ENCODE measurements at regions not wholly inside any gene's neighbourhood (a gene's known extent, or its start where the extent isn't known, plus 50 kb on each side); places are given as distances from the start of the nearest gene placed in this dataset.

DNA sequence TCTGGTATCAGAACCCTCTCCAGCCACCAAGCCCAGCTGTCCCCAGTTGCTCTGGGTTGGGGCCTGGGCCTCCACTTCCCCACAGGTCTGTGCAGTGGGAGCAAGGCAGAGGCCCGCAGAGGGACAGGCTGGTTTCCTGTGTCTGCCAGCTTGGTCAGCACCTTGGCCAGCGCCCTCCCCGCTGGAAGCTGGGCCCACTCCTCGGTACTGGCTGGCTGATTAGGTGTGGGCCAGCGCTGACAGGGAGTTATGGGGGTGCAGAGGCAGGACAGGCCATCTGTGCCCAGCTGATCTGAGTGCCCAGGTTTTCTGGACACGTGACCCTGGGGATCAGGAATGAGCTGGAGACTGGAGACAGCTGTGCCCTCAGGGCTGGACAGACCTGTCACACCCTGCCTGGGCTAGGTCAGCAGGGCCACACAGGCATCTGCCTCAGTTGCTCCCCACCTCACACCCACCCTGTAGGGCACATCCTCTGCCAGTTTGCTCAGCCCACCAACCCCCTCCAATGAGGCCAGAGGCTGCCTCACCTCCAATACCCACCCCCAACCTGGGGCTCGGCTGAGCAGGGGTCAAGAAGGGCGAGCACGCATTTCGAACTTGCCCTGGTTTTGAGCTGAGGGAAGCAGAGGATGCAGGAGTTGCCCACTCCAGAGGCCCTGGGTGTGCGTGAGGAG is 175.3 kb downstream of the IGLL1 start:
- POLR2A ChIA-PET (ENCODE audit: unreplicated experiment) = no interaction called here

More for the DNA sequence above, 175.3 kb downstream of the IGLL1 start:
- H3K9me3 ChIP-seq (ENCODE audit: control insufficient read depth, insufficient read depth, low read length) = no peaks in the 10 kb centered on the region
- ATAC-seq (ENCODE audit: low read depth) (peak; percentile 74), DNase-seq (peak; percentile 40)
- H3K4me2 ChIP-seq (ENCODE audit: low read depth, low read length) = no peak overlapping the region
- in situ Hi-C loops (cut with MboI; ENCODE audit: low sequenced_read_pairs) (no loop called here), intact Hi-C loops (cut with micrococcal nuclease) (loop anchor here (5.0 kb wide), 2 partner anchors 117 to 132 kb away; no protein-coding TSS in a partner anchor), dilution Hi-C loops (cut with HindIII; ENCODE audit: low sequenced_read_pairs, unreplicated experiment) (no loop called here)
- H2BK15ac ChIP-seq (ENCODE audit: low read depth, low read length) = no peak overlapping the region
- no peak overlapping the region for H3K18ac ChIP-seq (ENCODE audit: low read depth, low read length)
- no peak overlapping the region for H2BK20ac ChIP-seq (ENCODE audit: low read depth, low read length)
- H3K4me3 ChIP-seq (ENCODE audit: insufficient read depth, low read depth, low read length) = no peak overlapping the region
- H2AK5ac ChIP-seq (ENCODE audit: low read depth, low read length) = no peak overlapping the region
- no TSS peak for BruUV-seq (replicated peaks)
- H2BK120ac ChIP-seq (ENCODE audit: low read depth, low read length) = no peak overlapping the region
- no peaks in the 10 kb centered on the region for H3K36me3 ChIP-seq (ENCODE audit: control insufficient read depth, insufficient read depth, low read length)
- H3K23ac ChIP-seq (ENCODE audit: low read depth, low read length) = no peak overlapping the region
- no peaks in the 10 kb centered on the region for H3K79me1 ChIP-seq (ENCODE audit: low read depth in 1 of 2, low read length in 2 of 2)
- CTCF ChIA-PET = interaction anchor here (0.5 to 0.6 kb wide), 2 partner anchors 191 to 447 kb away, joined by 3 to 6 read pairs; no protein-coding TSS in a partner anchor
- H2BK5ac ChIP-seq (ENCODE audit: low read depth, low read length, poor library complexity, severe bottlenecking) = no peak overlapping the region
- H3K14ac ChIP-seq (replicated peaks; ENCODE audit: low read depth, low read length) = no peak overlapping the region
- no peak overlapping the region for H2AK9ac ChIP-seq (replicated peaks; ENCODE audit: low read depth, low read length, poor library complexity)
- no peak overlapping the region for H3K9ac ChIP-seq (ENCODE audit: low read depth, low read length)
- H3K56ac ChIP-seq (ENCODE audit: extremely low read depth, insufficient read depth, low read length) = no peak overlapping the region
- no peak overlapping the region for H4K5ac ChIP-seq (ENCODE audit: low read depth, low read length)
- H3K4ac ChIP-seq (ENCODE audit: low read depth, low read length) = no peak overlapping the region
- WGBS, 2 experiments (ENCODE audit: extremely low coverage in 2 of 2, insufficient read length in 1 of 2) = 62% methylated on average over 5 of the region's 11 CpGs; no CpG with 5 or more reads in 1 of the 2 experiments
- H3K27me3 ChIP-seq (ENCODE audit: control insufficient read depth, insufficient read depth, low read length) = peaks cover 3% of the 10 kb centered on the region; the same call in 1 of the 2 replicates
- H4K8ac ChIP-seq (ENCODE audit: low read depth in 2 of 2, low read length in 2 of 2) = no peak overlapping the region
- peaks cover 4% of the 10 kb centered on the region; the same call in 1 of the 2 replicates for H3K4me1 ChIP-seq (ENCODE audit: control insufficient read depth, insufficient read depth, low read length)
- no peaks in the 10 kb centered on the region for H3K9me1 ChIP-seq (ENCODE audit: insufficient read depth, low read length)
- no peak overlapping the region for H2AFZ ChIP-seq (replicated peaks; ENCODE audit: low read length, poor library complexity)
- TF ChIP-seq MAZ (IDR thresholded peaks at IDR 0.05; ENCODE audit: borderline replicate concordance, low read depth, low read length) (no peak; the same call in 1 of the 2 replicates), RCOR1 (IDR thresholded peaks at IDR 0.05; ENCODE audit: insufficient replicate concordance, low read length) (no peak), NFE2L2 (IDR thresholded peaks at IDR 0.05; ENCODE audit: low read depth, low read length) (no peak), RFX5 (IDR thresholded peaks at IDR 0.05; ENCODE audit: low read depth, low read length) (no peak), FOS (IDR thresholded peaks at IDR 0.05; ENCODE audit: low read depth, low read length) (no peak), USF2 (IDR thresholded peaks at IDR 0.05; ENCODE audit: low read depth, low read length) (no peak), CHD1 (IDR thresholded peaks at IDR 0.05; ENCODE audit: low read depth, low read length) (no peak), RAD21 (IDR thresholded peaks at IDR 0.05; ENCODE audit: low read length) (no peak), SMC3 (IDR thresholded peaks at IDR 0.05; ENCODE audit: low read depth, low read length) (no peak), BHLHE40 (IDR thresholded peaks at IDR 0.05; ENCODE audit: low read depth, low read length) (no peak), MXI1 (IDR thresholded peaks at IDR 0.05; ENCODE audit: borderline replicate concordance, low read depth, low read length) (no peak), CEBPB (IDR thresholded peaks at IDR 0.05; ENCODE audit: low read depth, low read length) (no peak), MAFK (IDR thresholded peaks at IDR 0.05; ENCODE audit: low read depth, low read length) (no peak), ELK1 (IDR thresholded peaks at IDR 0.05; ENCODE audit: borderline replicate concordance, low read depth, low read length) (no peak), POLR2A (IDR thresholded peaks at IDR 0.05; ENCODE audit: low read depth, low read length) (no peak)
- TF ChIP-seq, protein P1, sequence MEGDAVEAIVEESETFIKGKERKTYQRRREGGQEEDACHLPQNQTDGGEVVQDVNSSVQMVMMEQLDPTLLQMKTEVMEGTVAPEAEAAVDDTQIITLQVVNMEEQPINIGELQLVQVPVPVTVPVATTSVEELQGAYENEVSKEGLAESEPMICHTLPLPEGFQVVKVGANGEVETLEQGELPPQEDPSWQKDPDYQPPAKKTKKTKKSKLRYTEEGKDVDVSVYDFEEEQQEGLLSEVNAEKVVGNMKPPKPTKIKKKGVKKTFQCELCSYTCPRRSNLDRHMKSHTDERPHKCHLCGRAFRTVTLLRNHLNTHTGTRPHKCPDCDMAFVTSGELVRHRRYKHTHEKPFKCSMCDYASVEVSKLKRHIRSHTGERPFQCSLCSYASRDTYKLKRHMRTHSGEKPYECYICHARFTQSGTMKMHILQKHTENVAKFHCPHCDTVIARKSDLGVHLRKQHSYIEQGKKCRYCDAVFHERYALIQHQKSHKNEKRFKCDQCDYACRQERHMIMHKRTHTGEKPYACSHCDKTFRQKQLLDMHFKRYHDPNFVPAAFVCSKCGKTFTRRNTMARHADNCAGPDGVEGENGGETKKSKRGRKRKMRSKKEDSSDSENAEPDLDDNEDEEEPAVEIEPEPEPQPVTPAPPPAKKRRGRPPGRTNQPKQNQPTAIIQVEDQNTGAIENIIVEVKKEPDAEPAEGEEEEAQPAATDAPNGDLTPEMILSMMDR (conservative IDR thresholded peaks at IDR 0.05; ENCODE audit: low read depth, low read length) = no peak
- no peak overlapping the region for H4K91ac ChIP-seq (ENCODE audit: insufficient read depth, low read depth, low read length)
- no peak overlapping the region for H3K27ac ChIP-seq (ENCODE audit: insufficient read depth, low read length)
- no peaks in the 10 kb centered on the region for H4K20me1 ChIP-seq (ENCODE audit: insufficient read depth, low read length)

Measured in IMR-90 (cell line).